A673 (cell line): ENCODE measurements at regions not wholly inside any gene's neighbourhood (a gene's known extent, or its start where the extent isn't known, plus 50 kb on each side); places are given as distances from the start of the nearest gene placed in this dataset.

ENCODE experiments used
- BruUV-seq: library from RNA; stranded (reverse); fragments of 400-500 nt; replicated peaks from 2 replicates; lab custom pipeline; 2021; lab: Mats Ljungman, UMichigan
- CTCF ChIA-PET: fragments of 300-600 bp; sonication (Branson Sonifier 250); formaldehyde crosslinking; loops from one replicate; lab custom pipeline; 2022; ENCODE audit warnings: antibody characterized with exemption; lab: Charles Lee
- POLR2A ChIA-PET: fragments of 300-600 bp; sonication (Branson Sonifier 250); formaldehyde crosslinking; loops from one replicate; lab custom pipeline; 2022; ENCODE audit warnings: antibody characterized with exemption; ENCODE audit not compliant: low non-redundant PET; lab: Charles Lee
- DNase-seq: peaks from one replicate; pipeline ENCODE4 v3.0.0-alpha.2; 2015; ENCODE audit warnings: low spot score
- H3K27ac ChIP-seq: fragments of 200-600 bp; sonication (generic); 2 replicates; pipeline ENCODE4 v1.5.1; 2016; ENCODE audit warnings: mixed run types, low read depth, mild to moderate bottlenecking, mixed read lengths, antibody characterized with exemption, low read length; ENCODE audit not compliant: poor library complexity, severe bottlenecking
- H3K27me3 ChIP-seq: fragments of 200-600 bp; sonication (generic); replicated peaks from 2 replicates; pipeline ENCODE4 v1.6.1; 2017; ENCODE audit warnings: mixed run types, low read depth, mild to moderate bottlenecking, mixed read lengths, antibody characterized with exemption, low read length; ENCODE audit not compliant: insufficient read depth, poor library complexity
- H3K36me3 ChIP-seq: fragments of 200-600 bp; sonication (generic); 2 replicates; pipeline ENCODE4 v1.6.1; 2016; ENCODE audit warnings: mixed run types, mild to moderate bottlenecking, mixed read lengths, antibody characterized with exemption, low read length; ENCODE audit not compliant: insufficient read depth, poor library complexity, severe bottlenecking
- H3K4me1 ChIP-seq: fragments of 200-600 bp; sonication (generic); 2 replicates; pipeline ENCODE4 v1.6.1; 2017; ENCODE audit warnings: mixed run types, mild to moderate bottlenecking, mixed read lengths, antibody characterized with exemption, low read length; ENCODE audit not compliant: insufficient read depth, poor library complexity, severe bottlenecking
- H3K4me3 ChIP-seq: fragments of 200-600 bp; sonication (generic); 2 replicates; pipeline ENCODE4 v1.5.1; 2016; ENCODE audit warnings: low read depth, mixed run types, mild to moderate bottlenecking, mixed read lengths, low read length; ENCODE audit not compliant: poor library complexity, severe bottlenecking
- H3K9me3 ChIP-seq: fragments of 200-600 bp; sonication (generic); 2 replicates; pipeline ENCODE4 v1.6.1; 2016; ENCODE audit warnings: mixed run types, low read depth, mild to moderate bottlenecking, mixed read lengths, antibody characterized with exemption, low read length; ENCODE audit not compliant: poor library complexity, severe bottlenecking
- CTCF ChIP-seq: fragments of 300-800, 200-600 bp; sonication (generic); conservative IDR thresholded peaks from 2 replicates; pipeline ENCODE4 v1.5.1; 2017; ENCODE audit warnings: low read depth, mild to moderate bottlenecking, antibody characterized with exemption, low read length, moderate library complexity, mixed read lengths
- EZH2 ChIP-seq: fragments of 200-600 bp; sonication (generic); IDR thresholded peaks from 2 replicates; pipeline ENCODE4 v1.6.1; 2017; ENCODE audit warnings: borderline replicate concordance, low read depth, mild to moderate bottlenecking, mixed read lengths, antibody characterized with exemption, low read length; ENCODE audit not compliant: poor library complexity, severe bottlenecking
- intact Hi-C: fragments of 100-400 bp; cut with micrococcal nuclease; formaldehyde crosslinking; loops from one replicate; pipeline ENCODE4 v1.10.0; 2022; ENCODE audit not compliant: unreplicated experiment

GRCh38 chrX:94515009-94515408 lies 841.0 kb downstream of the FAM133A start:
- POLR2A ChIA-PET, result no interaction called here
- Histone ChIP-seq H3K4me1 (no peaks in the 10 kb centered on the region), H3K27me3 (no peaks in the 10 kb centered on the region), H3K36me3 (no peaks in the 10 kb centered on the region), H3K9me3 (peaks cover 4% of the 10 kb centered on the region), H3K27ac (no peak overlapping the region), H3K4me3 (no peak overlapping the region)
- no peak for DNase-seq
- CTCF ChIA-PET, result no interaction called here
- intact Hi-C loops, result no loop called here
- no TSS peak for BruUV-seq
- TF ChIP-seq EZH2 (no peak), CTCF (no peak)

GRCh38 chrX:94524867-94525266 lies 850.9 kb downstream of the FAM133A start:
- ChIA-PET POLR2A (no interaction called here), CTCF (no interaction called here)
- intact Hi-C loops, result no loop called here
- Histone ChIP-seq H3K36me3 (no peaks in the 10 kb centered on the region), H3K27ac (no peak overlapping the region), H3K9me3 (peaks cover 13% of the 10 kb centered on the region), H3K27me3 (no peaks in the 10 kb centered on the region), H3K4me3 (no peak overlapping the region), H3K4me1 (no peaks in the 10 kb centered on the region)
- TF ChIP-seq CTCF (0 out of 2 replicates have a peak, but pooled peaks have one; percentile 20), EZH2 (no peak)
- BruUV-seq, result no TSS peak
- DNase-seq, result no peak

DNA sequence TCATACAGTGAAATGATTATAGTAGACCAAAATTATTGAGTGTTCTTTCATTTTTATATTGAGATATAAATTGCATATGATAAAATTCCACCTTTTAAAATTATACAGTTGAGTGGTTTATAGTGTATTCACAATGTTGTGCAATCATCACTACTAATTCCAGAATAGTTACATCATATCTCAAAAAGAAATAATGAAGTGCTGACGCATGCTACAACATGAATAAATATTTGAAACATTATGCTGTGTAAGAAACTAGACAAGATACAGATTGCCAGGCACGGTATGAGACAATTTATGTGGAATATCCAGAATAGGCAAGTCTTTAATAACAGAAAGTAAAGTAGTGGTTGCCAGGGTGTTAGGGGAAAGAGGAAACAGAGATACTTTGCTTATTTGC lies 871.7 kb downstream of the FAM133A start:
- intact Hi-C loops, result no loop called here

More for the DNA sequence above, 871.7 kb downstream of the FAM133A start:
- POLR2A ChIA-PET, result no interaction called here
- H3K36me3 ChIP-seq, result no peaks in the 10 kb centered on the region
- BruUV-seq, result no TSS peak
- no peak overlapping the region for H3K27ac ChIP-seq
- DNase-seq, result no peak
- CTCF ChIA-PET, result no interaction called here
- no peak overlapping the region for H3K4me3 ChIP-seq
- no peak for TF ChIP-seq CTCF
- no peak for TF ChIP-seq EZH2
- no peaks in the 10 kb centered on the region for H3K4me1 ChIP-seq
- no peaks in the 10 kb centered on the region for H3K27me3 ChIP-seq
- H3K9me3 ChIP-seq, result peaks cover 10% of the 10 kb centered on the region
